ENCODE measurements at regions not wholly inside any gene's neighbourhood (a gene's known extent, or its start where the extent isn't known, plus 50 kb on each side); places are given as distances from the start of the nearest gene placed in this dataset.

DNA sequence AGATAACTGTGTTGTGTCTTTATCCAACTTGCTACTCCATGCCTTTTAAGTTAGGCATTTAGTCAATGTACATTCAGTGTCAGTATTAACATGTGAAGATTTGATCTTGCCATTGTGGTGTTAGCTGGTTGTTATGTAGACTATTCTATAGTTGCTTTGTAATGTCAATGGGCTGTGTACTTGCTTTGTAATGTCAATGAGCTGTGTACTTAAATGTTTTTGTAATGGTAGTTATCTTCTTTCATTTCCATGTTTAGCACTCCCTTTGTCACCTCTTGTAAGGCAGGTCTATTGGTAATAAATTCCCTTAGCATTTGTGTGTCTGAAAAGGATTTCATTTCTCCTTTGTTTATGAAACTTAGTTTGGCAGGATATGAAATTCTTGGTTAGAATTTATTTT is 53.4 kb downstream of the MC4R start:
- TF ChIP-seq, protein P1, sequence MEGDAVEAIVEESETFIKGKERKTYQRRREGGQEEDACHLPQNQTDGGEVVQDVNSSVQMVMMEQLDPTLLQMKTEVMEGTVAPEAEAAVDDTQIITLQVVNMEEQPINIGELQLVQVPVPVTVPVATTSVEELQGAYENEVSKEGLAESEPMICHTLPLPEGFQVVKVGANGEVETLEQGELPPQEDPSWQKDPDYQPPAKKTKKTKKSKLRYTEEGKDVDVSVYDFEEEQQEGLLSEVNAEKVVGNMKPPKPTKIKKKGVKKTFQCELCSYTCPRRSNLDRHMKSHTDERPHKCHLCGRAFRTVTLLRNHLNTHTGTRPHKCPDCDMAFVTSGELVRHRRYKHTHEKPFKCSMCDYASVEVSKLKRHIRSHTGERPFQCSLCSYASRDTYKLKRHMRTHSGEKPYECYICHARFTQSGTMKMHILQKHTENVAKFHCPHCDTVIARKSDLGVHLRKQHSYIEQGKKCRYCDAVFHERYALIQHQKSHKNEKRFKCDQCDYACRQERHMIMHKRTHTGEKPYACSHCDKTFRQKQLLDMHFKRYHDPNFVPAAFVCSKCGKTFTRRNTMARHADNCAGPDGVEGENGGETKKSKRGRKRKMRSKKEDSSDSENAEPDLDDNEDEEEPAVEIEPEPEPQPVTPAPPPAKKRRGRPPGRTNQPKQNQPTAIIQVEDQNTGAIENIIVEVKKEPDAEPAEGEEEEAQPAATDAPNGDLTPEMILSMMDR (IDR thresholded peaks at IDR 0.05; ENCODE audit: low read depth, low read length), result no peak
- no peak for DNase-seq (ENCODE audit: low read depth, low spot score)
- H3K4me3 ChIP-seq (ENCODE audit: low read depth, low read length), result no peak overlapping the region
- in situ Hi-C loops (cut with HindIII; ENCODE audit: low sequenced_read_pairs), result no loop called here

DNA sequence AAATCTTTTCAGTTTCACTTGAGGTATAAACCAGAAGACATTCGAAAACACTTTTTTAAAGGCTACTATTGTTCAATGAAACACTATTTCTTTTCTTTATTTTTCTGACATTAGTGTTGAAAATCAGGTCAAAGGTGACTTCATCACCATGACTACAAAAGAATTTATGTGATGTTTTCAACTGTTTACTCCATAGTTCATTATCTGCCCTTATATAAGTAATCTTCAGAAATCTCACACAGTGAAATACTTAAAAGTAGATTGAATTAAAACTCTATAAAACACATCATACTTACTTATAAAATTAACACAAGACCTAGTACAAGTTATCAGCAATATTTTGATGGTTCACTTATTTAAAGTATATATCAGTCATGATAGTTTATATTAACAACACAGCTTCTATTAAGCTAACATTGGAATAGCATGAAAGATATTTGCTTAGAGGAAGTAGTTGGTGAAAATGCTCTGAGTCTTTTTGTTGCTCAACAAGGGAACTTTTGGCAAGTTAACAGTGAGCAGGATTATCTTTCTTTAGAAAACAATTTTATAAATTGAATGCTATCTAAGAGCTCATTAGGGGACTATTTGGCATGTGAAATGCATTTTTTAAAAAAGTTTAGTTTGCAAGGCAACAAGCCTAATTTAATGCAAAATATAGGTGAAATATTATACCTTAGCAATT is 60.8 kb downstream of the MC4R start:
- no peak for DNase-seq (ENCODE audit: low read depth, low spot score)
- TF ChIP-seq, protein P1 (IDR thresholded peaks at IDR 0.05; ENCODE audit: low read depth, low read length), result no peak
- no peak overlapping the region for H3K4me3 ChIP-seq (ENCODE audit: low read depth, low read length)
- in situ Hi-C loops (cut with HindIII; ENCODE audit: low sequenced_read_pairs), result no loop called here

DNA sequence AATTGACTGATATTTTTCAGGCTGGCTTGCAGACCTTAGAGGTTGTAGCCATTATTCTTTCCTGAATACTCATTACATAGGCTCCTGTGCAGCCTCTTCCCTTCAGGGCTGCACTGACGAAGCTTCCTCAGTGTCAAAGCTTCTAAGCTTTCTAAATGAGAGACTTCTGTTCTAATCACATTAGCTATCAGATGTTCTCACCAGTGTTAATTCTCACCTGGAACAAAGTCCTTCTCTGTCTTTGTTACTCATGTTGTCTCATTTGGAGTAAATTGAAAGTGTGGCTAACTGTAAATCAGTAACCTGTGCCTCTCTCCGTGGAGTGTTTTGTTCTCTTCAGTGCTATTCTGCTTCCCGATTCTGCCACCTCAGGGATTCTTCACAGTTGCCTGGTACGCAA is 76.9 kb downstream of the MC4R start:
- no peak for DNase-seq (ENCODE audit: low read depth, low spot score)
- TF ChIP-seq, protein P1 (IDR thresholded peaks at IDR 0.05; ENCODE audit: low read depth, low read length), result no peak
- no peak overlapping the region for H3K4me3 ChIP-seq (ENCODE audit: low read depth, low read length)
- in situ Hi-C loops (cut with HindIII; ENCODE audit: low sequenced_read_pairs), result no loop called here

- DNase-seq (ENCODE audit: low read depth, low spot score), result no peak
- in situ Hi-C loops (cut with HindIII; ENCODE audit: low sequenced_read_pairs), result no loop called here
- TF ChIP-seq, protein P1 (IDR thresholded peaks at IDR 0.05; ENCODE audit: low read depth, low read length), result no peak
- no peak overlapping the region for H3K4me3 ChIP-seq (ENCODE audit: low read depth, low read length)
Observed at GRCh38 chr18:60292186-60292585, 80.4 kb downstream of the MC4R start.

GRCh38 chr18:60279391-60279790 is 93.2 kb downstream of the MC4R start:
- H3K4me3 ChIP-seq (ENCODE audit: low read depth, low read length), result no peak overlapping the region
- in situ Hi-C loops (cut with HindIII; ENCODE audit: low sequenced_read_pairs), result no loop called here
- TF ChIP-seq, protein P1 (IDR thresholded peaks at IDR 0.05; ENCODE audit: low read depth, low read length), result no peak
- DNase-seq (ENCODE audit: low read depth, low spot score), result no peak

DNA sequence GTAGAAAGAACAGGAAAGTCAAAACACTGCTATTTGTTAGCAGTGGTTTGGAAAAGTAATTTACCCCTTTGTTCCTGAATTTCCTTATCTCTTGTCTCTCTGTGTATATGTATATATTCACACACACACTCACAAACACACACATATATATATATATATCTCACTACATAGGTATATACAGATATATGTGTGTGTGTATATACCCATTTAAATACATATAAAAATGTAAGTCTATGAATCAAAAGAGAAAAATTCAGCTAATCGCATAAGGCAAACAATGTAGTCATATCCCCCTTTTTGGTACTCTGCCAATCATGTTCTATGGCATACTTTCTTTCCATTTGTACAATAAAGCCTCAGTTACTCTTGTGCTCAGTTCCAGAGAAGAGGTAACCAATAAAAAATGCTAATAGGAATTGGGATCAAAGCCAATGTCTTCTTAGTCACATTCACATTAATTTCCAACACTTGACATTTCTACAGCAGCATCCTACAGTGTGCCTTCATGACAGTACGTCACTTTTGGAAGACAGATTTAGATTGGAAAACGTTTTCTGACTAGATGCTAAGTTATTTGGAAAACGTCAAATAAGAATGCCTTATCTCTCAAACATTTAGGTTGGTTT is 94.6 kb downstream of the MC4R start:
- peak; percentile 50 for DNase-seq (ENCODE audit: low read depth, low spot score)
- in situ Hi-C loops (cut with HindIII; ENCODE audit: low sequenced_read_pairs), result no loop called here
- H3K4me3 ChIP-seq (ENCODE audit: low read depth, low read length), result no peak overlapping the region
- TF ChIP-seq, protein P1 (IDR thresholded peaks at IDR 0.05; ENCODE audit: low read depth, low read length), result no peak
